Panc1 (cell line): ENCODE measurements at regions not wholly inside any gene's neighbourhood (a gene's known extent, or its start where the extent isn't known, plus 50 kb on each side); places are given as distances from the start of the nearest gene placed in this dataset.

Experiments
- ATAC-seq: fragments of 200-7000 bp; cut with Tn5 transposase; 2 replicates; pipeline ENCODE4 v1.9.1; 2020; ENCODE audit warnings: mild to moderate bottlenecking, moderate library complexity
- BruUV-seq: library from RNA; stranded (reverse); fragments of 400-500 nt; replicated peaks from 2 replicates; lab custom pipeline; 2021; lab: Mats Ljungman, UMichigan
- CTCF ChIA-PET: fragments of 300-600 bp; sonication (Branson Sonifier 250); formaldehyde crosslinking; loops from one replicate; lab custom pipeline; 2022; ENCODE audit warnings: antibody characterized with exemption; lab: Charles Lee
- POLR2A ChIA-PET: fragments of 300-600 bp; sonication (Branson Sonifier 250); formaldehyde crosslinking; loops from one replicate; lab custom pipeline; 2022; ENCODE audit warnings: antibody characterized with exemption; lab: Charles Lee
- DNase-seq: peaks from one replicate; pipeline ENCODE4 v3.0.0-alpha.2; 2010; ENCODE audit warnings: low read depth, low spot score
- H3K27ac ChIP-seq: 2 replicates; pipeline ENCODE4 v1.5.1; 2011; ENCODE audit warnings: mild to moderate bottlenecking, low read length, inconsistent platforms
- H3K27me3 ChIP-seq: fragments of 200-500 bp; sonication (Bioruptor generic); 2 replicates; pipeline ENCODE4 v1.6.0; 2014; ENCODE audit warnings: low read length, inconsistent platforms; ENCODE audit not compliant: control insufficient read depth, insufficient read depth
- H3K36me3 ChIP-seq: fragments of 200-500 bp; sonication (Bioruptor generic); 2 replicates; pipeline ENCODE4 v1.5.1; 2014; ENCODE audit warnings: inconsistent platforms, mild to moderate bottlenecking, low read length, moderate library complexity; ENCODE audit not compliant: control insufficient read depth, insufficient read depth
- H3K4me1 ChIP-seq: 2 replicates; pipeline ENCODE4 v1.5.1; 2011; ENCODE audit warnings: inconsistent platforms, mild to moderate bottlenecking, low read length, moderate library complexity; ENCODE audit not compliant: control insufficient read depth, insufficient read depth
- H3K4me3 ChIP-seq, 2 experiments: 2 replicates each; pipeline ENCODE4 v1.5.1; 2011 to 2012; ENCODE audit warnings: low read depth in 2 of 2, low read length in 2 of 2, mild to moderate bottlenecking in 2 of 2, inconsistent platforms in 1 of 2, moderate library complexity in 1 of 2
- H3K9me3 ChIP-seq: fragments of 200-500 bp; sonication (Bioruptor generic); 2 replicates; pipeline ENCODE4 v1.5.1; 2014; ENCODE audit warnings: low read depth, mild to moderate bottlenecking, inconsistent platforms, low read length, moderate library complexity; ENCODE audit not compliant: control insufficient read depth, insufficient read depth
- POLR2AphosphoS5 ChIP-seq: IDR thresholded peaks from 2 replicates; pipeline ENCODE4 v1.6.1; 2012; ENCODE audit warnings: mild to moderate bottlenecking, low read depth, low read length, moderate library complexity
- SIN3A ChIP-seq: IDR thresholded peaks from 2 replicates; pipeline ENCODE4 v1.6.1; 2012; ENCODE audit warnings: low read depth, mild to moderate bottlenecking, low read length, moderate library complexity, borderline replicate concordance; ENCODE audit not compliant: insufficient read depth
- TCF7L2 ChIP-seq: IDR thresholded peaks from 2 replicates; pipeline ENCODE4 v1.6.1; 2011; ENCODE audit warnings: mild to moderate bottlenecking, low read depth, low read length, inconsistent platforms
- in situ Hi-C: cut with HindIII; loops from 2 replicates; pipeline ENCODE4 v1.10.0; 2016; ENCODE audit warnings: low sequenced_read_pairs, low pct_unique_long_range_greater_than_20kb
- intact Hi-C: fragments of 100-400 bp; cut with micrococcal nuclease; formaldehyde crosslinking; loops from one replicate; pipeline ENCODE4 v1.10.0; 2022; ENCODE audit not compliant: unreplicated experiment
- TF ChIP-seq, protein P1 (sequence below), 2 experiments: IDR thresholded peaks; 2 replicates each; pipeline ENCODE4 v1.6.1; 2011 to 2012; ENCODE audit warnings: low read depth in 2 of 2, control low read depth in 1 of 2, low read length in 1 of 2, mild to moderate bottlenecking in 1 of 2, moderate library complexity in 1 of 2; ENCODE audit not compliant: insufficient read depth in 1 of 2
- TF ChIP-seq, protein P2 (sequence below): fragments of 450-650 bp; IDR thresholded peaks from 2 replicates; pipeline ENCODE4 v1.5.1; 2017; ENCODE audit warnings: mild to moderate bottlenecking

DNA sequence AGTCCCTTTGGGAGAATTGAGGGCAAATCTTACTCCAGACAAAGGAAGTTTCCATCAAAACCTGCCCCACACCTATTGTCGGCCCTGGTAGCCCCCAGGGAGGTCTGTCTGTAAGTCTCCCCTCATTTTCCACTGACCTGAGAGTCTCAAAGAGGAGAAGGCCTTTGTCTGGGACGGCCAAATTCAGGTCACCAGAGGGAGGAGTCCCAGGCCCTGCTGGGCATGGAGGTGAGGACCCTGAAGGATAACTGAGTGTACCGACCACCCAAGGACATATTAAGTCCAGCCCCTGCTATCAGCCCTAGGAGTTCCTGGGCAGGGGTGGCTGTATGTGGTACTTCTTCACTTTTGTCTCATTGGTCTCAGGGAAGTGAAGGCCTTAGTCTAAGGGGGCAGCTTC lies 229.9 kb downstream of the FGF13 start:
- CTCF ChIA-PET: no interaction called here

DNA sequence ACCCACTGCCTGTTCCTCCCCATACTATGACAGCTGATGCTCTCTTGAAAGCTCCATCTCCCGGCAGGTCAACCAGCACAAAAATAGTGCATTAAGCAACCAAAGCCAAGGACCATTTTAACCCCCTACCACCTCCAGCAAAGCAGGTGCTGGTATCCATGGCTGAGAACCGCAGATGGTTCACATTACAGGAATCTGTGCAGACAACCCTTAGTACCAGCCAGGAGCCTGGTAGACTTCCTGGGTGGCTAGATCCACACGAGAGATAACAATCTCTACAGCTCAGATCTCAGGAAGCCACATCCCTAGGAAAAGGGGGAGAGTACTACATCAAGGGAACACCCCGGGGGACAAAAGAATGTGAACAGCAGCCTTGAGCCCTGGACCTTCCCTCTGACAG lies 248.0 kb downstream of the FGF13 start:
- no peaks in the 10 kb centered on the region for H3K36me3 ChIP-seq
- DNase-seq (no peak), ATAC-seq (no peak)
- H3K9me3 ChIP-seq: no peaks in the 10 kb centered on the region
- H3K4me3 ChIP-seq: no peak overlapping the region
- ChIA-PET POLR2A (no interaction called here), CTCF (no interaction called here)
- H3K27me3 ChIP-seq: no peaks in the 10 kb centered on the region
- TF ChIP-seq POLR2AphosphoS5 (no peak), TCF7L2 (no peak), SIN3A (no peak)
- TF ChIP-seq, protein P1, sequence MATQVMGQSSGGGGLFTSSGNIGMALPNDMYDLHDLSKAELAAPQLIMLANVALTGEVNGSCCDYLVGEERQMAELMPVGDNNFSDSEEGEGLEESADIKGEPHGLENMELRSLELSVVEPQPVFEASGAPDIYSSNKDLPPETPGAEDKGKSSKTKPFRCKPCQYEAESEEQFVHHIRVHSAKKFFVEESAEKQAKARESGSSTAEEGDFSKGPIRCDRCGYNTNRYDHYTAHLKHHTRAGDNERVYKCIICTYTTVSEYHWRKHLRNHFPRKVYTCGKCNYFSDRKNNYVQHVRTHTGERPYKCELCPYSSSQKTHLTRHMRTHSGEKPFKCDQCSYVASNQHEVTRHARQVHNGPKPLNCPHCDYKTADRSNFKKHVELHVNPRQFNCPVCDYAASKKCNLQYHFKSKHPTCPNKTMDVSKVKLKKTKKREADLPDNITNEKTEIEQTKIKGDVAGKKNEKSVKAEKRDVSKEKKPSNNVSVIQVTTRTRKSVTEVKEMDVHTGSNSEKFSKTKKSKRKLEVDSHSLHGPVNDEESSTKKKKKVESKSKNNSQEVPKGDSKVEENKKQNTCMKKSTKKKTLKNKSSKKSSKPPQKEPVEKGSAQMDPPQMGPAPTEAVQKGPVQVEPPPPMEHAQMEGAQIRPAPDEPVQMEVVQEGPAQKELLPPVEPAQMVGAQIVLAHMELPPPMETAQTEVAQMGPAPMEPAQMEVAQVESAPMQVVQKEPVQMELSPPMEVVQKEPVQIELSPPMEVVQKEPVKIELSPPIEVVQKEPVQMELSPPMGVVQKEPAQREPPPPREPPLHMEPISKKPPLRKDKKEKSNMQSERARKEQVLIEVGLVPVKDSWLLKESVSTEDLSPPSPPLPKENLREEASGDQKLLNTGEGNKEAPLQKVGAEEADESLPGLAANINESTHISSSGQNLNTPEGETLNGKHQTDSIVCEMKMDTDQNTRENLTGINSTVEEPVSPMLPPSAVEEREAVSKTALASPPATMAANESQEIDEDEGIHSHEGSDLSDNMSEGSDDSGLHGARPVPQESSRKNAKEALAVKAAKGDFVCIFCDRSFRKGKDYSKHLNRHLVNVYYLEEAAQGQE (IDR thresholded peaks at IDR 0.05; ENCODE audit: insufficient read depth in 1 of 2, low read depth in 2 of 2, low read length in 1 of 2): no peak
- H3K27ac ChIP-seq: no peak overlapping the region
- intact Hi-C loops: no loop called here
- BruUV-seq: no TSS peak
- in situ Hi-C loops: no loop called here
- no peaks in the 10 kb centered on the region for H3K4me1 ChIP-seq

More for the DNA sequence above, 229.9 kb downstream of the FGF13 start:
- intact Hi-C loops: no loop called here
- Histone ChIP-seq H3K36me3 (no peaks in the 10 kb centered on the region), H3K27ac (no peak overlapping the region), H3K27me3 (no peaks in the 10 kb centered on the region), H3K4me3 (no peak overlapping the region), H3K9me3 (no peaks in the 10 kb centered on the region), H3K4me1 (no peaks in the 10 kb centered on the region)
- no peak for ATAC-seq
- no TSS peak for BruUV-seq
- in situ Hi-C loops: no loop called here
- POLR2A ChIA-PET: no interaction called here
- DNase-seq: no peak
- TF ChIP-seq POLR2AphosphoS5: no peak
- TF ChIP-seq SIN3A: no peak
- no peak for TF ChIP-seq TCF7L2
- TF ChIP-seq, protein P2, sequence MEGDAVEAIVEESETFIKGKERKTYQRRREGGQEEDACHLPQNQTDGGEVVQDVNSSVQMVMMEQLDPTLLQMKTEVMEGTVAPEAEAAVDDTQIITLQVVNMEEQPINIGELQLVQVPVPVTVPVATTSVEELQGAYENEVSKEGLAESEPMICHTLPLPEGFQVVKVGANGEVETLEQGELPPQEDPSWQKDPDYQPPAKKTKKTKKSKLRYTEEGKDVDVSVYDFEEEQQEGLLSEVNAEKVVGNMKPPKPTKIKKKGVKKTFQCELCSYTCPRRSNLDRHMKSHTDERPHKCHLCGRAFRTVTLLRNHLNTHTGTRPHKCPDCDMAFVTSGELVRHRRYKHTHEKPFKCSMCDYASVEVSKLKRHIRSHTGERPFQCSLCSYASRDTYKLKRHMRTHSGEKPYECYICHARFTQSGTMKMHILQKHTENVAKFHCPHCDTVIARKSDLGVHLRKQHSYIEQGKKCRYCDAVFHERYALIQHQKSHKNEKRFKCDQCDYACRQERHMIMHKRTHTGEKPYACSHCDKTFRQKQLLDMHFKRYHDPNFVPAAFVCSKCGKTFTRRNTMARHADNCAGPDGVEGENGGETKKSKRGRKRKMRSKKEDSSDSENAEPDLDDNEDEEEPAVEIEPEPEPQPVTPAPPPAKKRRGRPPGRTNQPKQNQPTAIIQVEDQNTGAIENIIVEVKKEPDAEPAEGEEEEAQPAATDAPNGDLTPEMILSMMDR: no peak
- TF ChIP-seq, protein P1 (IDR thresholded peaks at IDR 0.05; ENCODE audit: insufficient read depth in 1 of 2, low read depth in 2 of 2, low read length in 1 of 2): no peak
